PFSK-1 (cell line): ENCODE measurements at regions not wholly inside any gene's neighbourhood (a gene's known extent, or its start where the extent isn't known, plus 50 kb on each side); places are given as distances from the start of the nearest gene placed in this dataset.

Source experiments
- SIN3A ChIP-seq: IDR thresholded peaks from 2 replicates; pipeline ENCODE4 v1.6.1; 2012; ENCODE audit warnings: mild to moderate bottlenecking, low read length, moderate library complexity, borderline replicate concordance; ENCODE audit not compliant: insufficient read depth
- TAF1 ChIP-seq: IDR thresholded peaks from 2 replicates; pipeline ENCODE4 v1.6.1; 2012; ENCODE audit warnings: low read length, control low read depth, borderline replicate concordance; ENCODE audit not compliant: insufficient read depth

- TF ChIP-seq SIN3A (no peak), TAF1 (no peak)
Measured at GRCh38 chr13:104043184-104043583, 977.0 kb upstream of the SLC10A2 start.
